ENCODE measurements at regions not wholly inside any gene's neighbourhood (a gene's known extent, or its start where the extent isn't known, plus 50 kb on each side); places are given as distances from the start of the nearest gene placed in this dataset.

GRCh38 chr3:31047673-31048072 lies 153.2 kb upstream of the GADL1 start:
- no peak for DNase-seq
- Histone ChIP-seq H3K9me3 (peaks cover 0 to 11% (median 7%) of the 10 kb centered on the region in 4 donors), H3K4me1 (no peaks in the 10 kb centered on the region), H3K4me3 (no peak overlapping the region), H3K27ac (no peak overlapping the region), H3K27me3 (no peaks in the 10 kb centered on the region), H3K36me3 (no peaks in the 10 kb centered on the region)
- 83 to 90% methylated on average over 3 of the region's 3 CpGs for whole genome bisulfite sequencing, 2 donors
- no peak for TF ChIP-seq CTCF (IDR thresholded peaks at IDR 0.05)
- TF ChIP-seq POLR2AphosphoS5 (IDR thresholded peaks at IDR 0.05), result no peak
- no peak for TF ChIP-seq EP300 (IDR thresholded peaks at IDR 0.05)
- no peak for TF ChIP-seq POLR2A (IDR thresholded peaks at IDR 0.05)
- ATAC-seq (ENCODE audit: low FRiP score in 2 of 2), result no peak

- DNase-seq, result no peak
- no peak for TF ChIP-seq POLR2AphosphoS5 (IDR thresholded peaks at IDR 0.05)
- no peak for TF ChIP-seq EP300 (IDR thresholded peaks at IDR 0.05)
- Histone ChIP-seq H3K36me3 (no peaks in the 10 kb centered on the region), H3K27ac (no peak overlapping the region), H3K9me3 (peaks cover 0 to 6% (median 2%) of the 10 kb centered on the region in 4 donors), H3K4me3 (no peak overlapping the region), H3K4me1 (no peaks in the 10 kb centered on the region), H3K27me3 (no peaks in the 10 kb centered on the region)
- WGBS, 2 donors, result 92 to 93% methylated on average over 2 of the region's 2 CpGs
- no peak for ATAC-seq (ENCODE audit: low FRiP score in 2 of 2)
Measured at GRCh38 chr3:31048143-31048542, 153.7 kb upstream of the GADL1 start.

DNA sequence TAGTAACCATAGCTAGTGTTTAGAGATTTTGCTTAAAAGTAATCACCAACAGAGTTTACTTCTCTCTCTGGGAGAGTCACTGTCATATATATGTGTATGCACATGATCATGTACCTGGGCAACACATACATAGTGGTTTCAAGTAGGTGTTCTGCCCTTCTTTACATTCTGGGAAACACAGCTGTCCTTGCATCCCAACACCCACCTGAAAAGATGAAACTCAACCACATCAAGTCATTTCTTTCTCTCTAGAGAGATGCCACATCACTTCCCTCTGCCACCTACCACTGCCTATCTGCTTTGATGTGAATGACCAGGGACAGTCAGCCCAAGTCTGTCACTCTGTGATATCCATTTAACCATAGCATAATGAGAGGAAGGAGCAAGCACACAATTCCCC lies 155.8 kb upstream of the GADL1 start:
- no peaks in the 10 kb centered on the region for H3K27me3 ChIP-seq
- DNase-seq, result no peak
- no peaks in the 10 kb centered on the region for H3K36me3 ChIP-seq
- no peaks in the 10 kb centered on the region for H3K4me1 ChIP-seq
- H3K27ac ChIP-seq, result no peak overlapping the region
- peaks cover 0 to 3% (median 0%) of the 10 kb centered on the region in 4 donors for H3K9me3 ChIP-seq
- no peak overlapping the region for H3K4me3 ChIP-seq
- TF ChIP-seq POLR2A (IDR thresholded peaks at IDR 0.05), result no peak
- TF ChIP-seq CTCF (IDR thresholded peaks at IDR 0.05), result no peak
- no peak for TF ChIP-seq EP300 (IDR thresholded peaks at IDR 0.05)
- TF ChIP-seq POLR2AphosphoS5 (IDR thresholded peaks at IDR 0.05), result no peak
- no peak for ATAC-seq (ENCODE audit: low FRiP score in 2 of 2)

- H3K36me3 ChIP-seq, result no peaks in the 10 kb centered on the region
- DNase-seq, result no peak
- no peak for TF ChIP-seq POLR2AphosphoS5 (IDR thresholded peaks at IDR 0.05)
- no peak for TF ChIP-seq CTCF (IDR thresholded peaks at IDR 0.05)
- no peak for TF ChIP-seq EP300 (IDR thresholded peaks at IDR 0.05)
- no peak for TF ChIP-seq POLR2A (IDR thresholded peaks at IDR 0.05)
- no peaks in the 10 kb centered on the region for H3K4me1 ChIP-seq
- no peak overlapping the region for H3K27ac ChIP-seq
- no peak for ATAC-seq (ENCODE audit: low FRiP score in 2 of 2)
- H3K27me3 ChIP-seq, result no peaks in the 10 kb centered on the region
- peaks cover 0 to 3% (median 0%) of the 10 kb centered on the region in 4 donors for H3K9me3 ChIP-seq
- 76 to 79% methylated on average over 1 of the region's 1 CpG for WGBS, 2 donors
- no peak overlapping the region for H3K4me3 ChIP-seq
Measured at GRCh38 chr3:31051226-31051625, 156.8 kb upstream of the GADL1 start.

GRCh38 chr3:31053299-31053698 lies 158.8 kb upstream of the GADL1 start:
- Histone ChIP-seq H3K27ac (no peak overlapping the region), H3K9me3 (peaks cover 0 to 3% (median 0%) of the 10 kb centered on the region in 4 donors), H3K27me3 (no peaks in the 10 kb centered on the region), H3K4me3 (no peak overlapping the region), H3K36me3 (no peaks in the 10 kb centered on the region), H3K4me1 (no peaks in the 10 kb centered on the region)
- WGBS, 2 donors, result 98 to 100% methylated on average over 1 of the region's 1 CpG
- TF ChIP-seq CTCF (IDR thresholded peaks at IDR 0.05) (no peak), EP300 (IDR thresholded peaks at IDR 0.05) (no peak), POLR2A (IDR thresholded peaks at IDR 0.05) (no peak), POLR2AphosphoS5 (IDR thresholded peaks at IDR 0.05) (no peak)
- ATAC-seq (ENCODE audit: low FRiP score in 2 of 2) (no peak), DNase-seq (no peak)
